ENCODE measurements at regions not wholly inside any gene's neighbourhood (a gene's known extent, or its start where the extent isn't known, plus 50 kb on each side); places are given as distances from the start of the nearest gene placed in this dataset.
"Not testable (repeated sequence)": the region's sequence is repeated elsewhere in the genome, so short reads cannot be mapped to it uniquely, and the experiment has no call there.

DNA sequence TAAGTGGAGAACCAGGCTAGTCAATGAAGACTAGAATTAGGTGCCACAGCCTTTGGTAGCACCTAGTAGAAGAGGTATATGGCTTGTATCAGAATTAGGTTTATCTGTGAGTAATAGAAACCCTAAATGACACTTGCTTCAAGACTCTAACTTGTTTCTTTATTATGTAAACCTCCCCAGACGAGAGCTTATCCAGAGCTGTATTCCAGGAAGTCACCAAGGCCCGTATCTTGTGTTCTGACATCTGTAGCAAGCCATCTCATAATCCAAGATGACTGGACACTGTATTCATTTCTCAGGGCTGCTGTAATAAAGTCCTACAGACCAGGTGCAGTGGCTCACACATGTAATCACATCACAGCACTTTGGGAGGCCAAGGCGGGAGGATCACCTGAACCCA, 56.7 kb upstream of the PPP1R12A start:
- DNase-seq (ENCODE audit: low read depth): no peak

DNA sequence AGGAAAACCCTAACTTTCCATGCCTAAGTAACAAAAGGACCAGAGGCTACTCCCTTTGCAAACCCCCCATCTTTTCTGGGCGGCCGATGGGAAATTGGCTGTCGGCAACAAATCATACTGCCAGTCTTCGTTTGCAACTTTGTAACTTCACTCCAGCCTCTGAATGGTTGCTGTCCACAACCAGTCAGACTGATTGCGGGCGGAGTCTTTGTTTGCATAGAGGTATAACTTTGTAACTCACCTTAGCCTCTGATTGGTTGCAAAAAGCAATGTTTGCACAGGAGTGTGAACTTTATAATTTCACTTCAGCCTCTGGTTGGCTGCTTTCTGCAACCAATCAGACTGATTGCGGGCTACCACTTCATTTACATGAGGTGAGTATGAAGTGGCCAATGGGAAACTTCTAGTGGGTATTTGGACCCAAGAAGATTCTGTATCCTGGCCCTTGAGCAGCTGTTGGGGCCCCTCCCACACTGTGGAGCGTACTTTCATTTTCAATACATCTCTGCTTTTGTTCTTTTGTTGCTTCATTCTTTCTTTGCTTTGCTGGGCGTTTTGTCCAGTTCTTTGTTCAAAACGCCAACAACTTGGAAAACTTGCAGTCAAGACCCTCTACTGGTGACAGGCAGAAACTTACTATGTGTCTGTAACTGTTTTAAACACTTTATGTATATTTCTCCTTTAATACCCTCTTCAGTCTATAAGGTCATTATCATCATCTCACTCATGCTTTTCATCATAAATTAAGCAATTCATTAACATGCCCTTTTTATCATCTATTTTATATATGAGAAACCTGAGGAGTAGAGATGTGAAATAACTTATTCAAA, 55.8 kb upstream of the PPP1R12A start:
- not testable (repeated sequence) for DNase-seq (ENCODE audit: low read depth)

DNA sequence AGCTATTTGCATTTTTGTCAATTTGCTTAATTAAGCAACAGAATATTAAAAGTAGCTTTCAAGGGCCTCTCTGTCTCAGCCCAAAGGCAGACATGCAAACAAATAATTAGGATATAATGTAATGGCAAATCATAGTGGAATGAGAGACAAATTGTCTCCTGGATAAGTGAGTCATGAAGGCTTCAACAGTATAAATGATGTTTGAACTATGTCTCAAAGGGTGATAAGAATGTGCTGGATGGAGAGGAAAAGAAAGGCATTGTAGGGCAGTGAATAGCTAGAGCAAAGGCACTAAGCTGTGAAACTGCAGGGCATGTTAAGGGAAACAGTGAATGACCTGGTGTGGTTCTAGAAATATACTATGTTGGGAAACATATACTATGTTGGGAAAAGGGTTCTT, 53.5 kb upstream of the PPP1R12A start:
- DNase-seq (ENCODE audit: low read depth): no peak

DNA sequence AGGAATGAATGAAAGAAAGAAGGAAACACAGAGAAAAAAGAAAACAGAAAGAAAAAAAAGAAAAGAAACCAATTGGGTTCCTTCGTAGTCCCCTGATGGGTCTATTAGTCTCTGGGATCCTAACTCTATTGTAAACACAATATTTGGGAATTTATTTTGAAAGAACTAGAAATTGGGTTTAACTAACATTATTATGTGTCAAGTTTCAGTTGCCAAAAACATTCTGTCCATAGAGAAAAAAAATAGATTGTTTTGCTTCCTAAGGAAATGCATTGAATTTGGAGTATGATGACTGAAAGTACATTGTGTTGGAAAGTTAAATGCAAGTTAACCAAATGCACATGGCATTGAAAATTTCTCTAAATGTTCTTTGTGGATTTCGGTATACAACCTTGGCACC, 52.8 kb upstream of the PPP1R12A start:
- DNase-seq (ENCODE audit: low read depth): no peak
